ENCODE measurements at regions not wholly inside any gene's neighbourhood (a gene's known extent, or its start where the extent isn't known, plus 50 kb on each side); places are given as distances from the start of the nearest gene placed in this dataset.

GRCh38 chr20:48266571-48266970 is 481.3 kb upstream of the SULF2 start:
- intact Hi-C loops (cut with DNase I), result no loop called here
- Histone ChIP-seq H3K9me3 (no peaks in the 10 kb centered on the region), H3K27me3 (no peaks in the 10 kb centered on the region), H3K36me3 (no peaks in the 10 kb centered on the region), H3K27ac (no peak overlapping the region), H3K4me1 (no peaks in the 10 kb centered on the region), H3K4me3 (no peak overlapping the region)
- no peak for ATAC-seq
- 80 to 85% (median 84%) methylated on average over 6 of the region's 6 CpGs for WGBS, 4 donors
- no peak for DNase-seq
- TF ChIP-seq CTCF (IDR thresholded peaks at IDR 0.05) (no peak), POLR2A (IDR thresholded peaks at IDR 0.05) (no peak)

- H3K9me3 ChIP-seq, result no peaks in the 10 kb centered on the region
- H3K4me1 ChIP-seq, result no peaks in the 10 kb centered on the region
- intact Hi-C loops (cut with DNase I), result no loop called here
- no peaks in the 10 kb centered on the region for H3K36me3 ChIP-seq
- ATAC-seq, result no peak
- no peak overlapping the region for H3K4me3 ChIP-seq
- TF ChIP-seq CTCF (IDR thresholded peaks at IDR 0.05), result no peak
- TF ChIP-seq POLR2A (IDR thresholded peaks at IDR 0.05), result no peak
- DNase-seq, result no peak
- 80 to 83% (median 83%) methylated on average over 7 of the region's 7 CpGs for whole genome bisulfite sequencing, 4 donors
- no peak overlapping the region for H3K27ac ChIP-seq
- no peaks in the 10 kb centered on the region for H3K27me3 ChIP-seq
Measured at GRCh38 chr20:48265791-48266190, 480.5 kb upstream of the SULF2 start.

GRCh38 chr20:48262955-48263354 is 477.7 kb upstream of the SULF2 start:
- no peak for ATAC-seq
- no peaks in the 10 kb centered on the region for H3K4me1 ChIP-seq
- no peaks in the 10 kb centered on the region for H3K27me3 ChIP-seq
- no peak overlapping the region for H3K27ac ChIP-seq
- DNase-seq, result no peak
- H3K36me3 ChIP-seq, result no peaks in the 10 kb centered on the region
- no peak for TF ChIP-seq CTCF (IDR thresholded peaks at IDR 0.05)
- no peak for TF ChIP-seq POLR2A (IDR thresholded peaks at IDR 0.05)
- H3K9me3 ChIP-seq, result no peaks in the 10 kb centered on the region
- intact Hi-C loops (cut with DNase I), result no loop called here
- no peak overlapping the region for H3K4me3 ChIP-seq

GRCh38 chr20:48262466-48262865 is 477.2 kb upstream of the SULF2 start:
- no peaks in the 10 kb centered on the region for H3K4me1 ChIP-seq
- H3K27me3 ChIP-seq, result no peaks in the 10 kb centered on the region
- no peak for TF ChIP-seq CTCF (IDR thresholded peaks at IDR 0.05)
- no peak overlapping the region for H3K4me3 ChIP-seq
- peaks cover 0 to 3% (median 0%) of the 10 kb centered on the region in 12 donors for H3K9me3 ChIP-seq
- DNase-seq, result no peak
- 64 to 79% (median 73%) methylated on average over 7 of the region's 7 CpGs for WGBS, 4 donors
- no peak overlapping the region for H3K27ac ChIP-seq
- ATAC-seq, result no peak
- intact Hi-C loops (cut with DNase I), result no loop called here
- H3K36me3 ChIP-seq, result no peaks in the 10 kb centered on the region
